Activated CD8-positive, alpha-beta memory T cell treated with anti-CD3 and anti-CD28 coated beads, Interleukin-2, amount 10 ng/mL, durations not matched to agents 7 days and 5 days (primary cell): ENCODE measurements at regions not wholly inside any gene's neighbourhood (a gene's known extent, or its start where the extent isn't known, plus 50 kb on each side); places are given as distances from the start of the nearest gene placed in this dataset.

Experiments
- ATAC-seq: fragments of 150-1000 bp; cut with Tn5 transposase; one replicate; pipeline ENCODE4 v1.10.0; 2021; ENCODE audit warnings: moderate library complexity
- CTCF ChIA-PET: fragments of 350-600 bp; sonication (Branson Sonifier 250); formaldehyde crosslinking; loops from one replicate; lab custom pipeline; 2021; ENCODE audit warnings: antibody characterized with exemption; lab: Charles Lee
- DNase-seq: peaks from one replicate; pipeline ENCODE4 v3.0.0-alpha.2; 2020
- H3K27ac Mint-ChIP-seq: one replicate; pipeline ENCODE4 v1.8.0; 2021; ENCODE audit warnings: mild to moderate bottlenecking, mixed read lengths
- H3K27me3 Mint-ChIP-seq: one replicate; pipeline ENCODE4 v1.8.0; 2021; ENCODE audit warnings: mixed read lengths
- H3K36me3 Mint-ChIP-seq: one replicate; pipeline ENCODE4 v1.8.0; 2021; ENCODE audit warnings: mild to moderate bottlenecking, mixed read lengths
- H3K4me1 Mint-ChIP-seq: one replicate; pipeline ENCODE4 v1.8.0; 2021; ENCODE audit warnings: mixed read lengths
- H3K4me3 Mint-ChIP-seq: one replicate; pipeline ENCODE4 v1.8.0; 2021; ENCODE audit warnings: mild to moderate bottlenecking, moderate library complexity, mixed read lengths
- H3K9me3 Mint-ChIP-seq: one replicate; pipeline ENCODE4 v1.8.0; 2022; ENCODE audit warnings: low read depth, mixed read lengths

- DNase-seq = no peak
- no peak overlapping the region for H3K27ac Mint-ChIP-seq
- CTCF ChIA-PET = no interaction called here
- ATAC-seq = no peak
- H3K36me3 Mint-ChIP-seq = no peaks in the 10 kb centered on the region
- H3K27me3 Mint-ChIP-seq = peaks cover 8% of the 10 kb centered on the region
- no peaks in the 10 kb centered on the region for H3K4me1 Mint-ChIP-seq
- no peak overlapping the region for H3K4me3 Mint-ChIP-seq
- H3K9me3 Mint-ChIP-seq = no peaks in the 10 kb centered on the region
Measured at GRCh38 chr6:168198302-168199180, 119.5 kb upstream of the FRMD1 start.

GRCh38 chr6:168197636-168198301 lies 118.8 kb upstream of the FRMD1 start:
- DNase-seq = no peak

GRCh38 chr6:168196881-168197635 lies 118.0 kb upstream of the FRMD1 start:
- ATAC-seq = no peak
- no peak overlapping the region for H3K27ac Mint-ChIP-seq
- CTCF ChIA-PET = no interaction called here
- peak; percentile 26 for DNase-seq
- no peak overlapping the region for H3K4me3 Mint-ChIP-seq
- H3K27me3 Mint-ChIP-seq = peaks cover 2% of the 10 kb centered on the region
- H3K9me3 Mint-ChIP-seq = no peaks in the 10 kb centered on the region
- H3K4me1 Mint-ChIP-seq = no peaks in the 10 kb centered on the region
- H3K36me3 Mint-ChIP-seq = no peaks in the 10 kb centered on the region

More at GRCh38 chr6:168197636-168198301, 118.8 kb upstream of the FRMD1 start:
- H3K36me3 Mint-ChIP-seq = no peaks in the 10 kb centered on the region
- peaks cover 2% of the 10 kb centered on the region for H3K27me3 Mint-ChIP-seq
- H3K4me1 Mint-ChIP-seq = no peaks in the 10 kb centered on the region
- no peak overlapping the region for H3K27ac Mint-ChIP-seq
- H3K4me3 Mint-ChIP-seq = no peak overlapping the region
- CTCF ChIA-PET = no interaction called here
- ATAC-seq = no peak
- no peaks in the 10 kb centered on the region for H3K9me3 Mint-ChIP-seq

GRCh38 chr6:168196385-168196860 lies 117.4 kb upstream of the FRMD1 start:
- Mint-ChIP-seq H3K4me1 (no peaks in the 10 kb centered on the region), H3K4me3 (no peak overlapping the region), H3K9me3 (no peaks in the 10 kb centered on the region), H3K36me3 (no peaks in the 10 kb centered on the region), H3K27me3 (peaks cover 2% of the 10 kb centered on the region), H3K27ac (no peak overlapping the region)
- CTCF ChIA-PET = no interaction called here
- no peak for DNase-seq
- ATAC-seq = no peak

- DNase-seq = peak; percentile 23
- no peak for ATAC-seq
- H3K9me3 Mint-ChIP-seq = no peaks in the 10 kb centered on the region
- H3K4me1 Mint-ChIP-seq = no peaks in the 10 kb centered on the region
- no peaks in the 10 kb centered on the region for H3K36me3 Mint-ChIP-seq
- H3K27ac Mint-ChIP-seq = no peak overlapping the region
- CTCF ChIA-PET = no interaction called here
- H3K27me3 Mint-ChIP-seq = no peaks in the 10 kb centered on the region
- no peak overlapping the region for H3K4me3 Mint-ChIP-seq
Measured at GRCh38 chr6:168195712-168196111, 116.7 kb upstream of the FRMD1 start.

- no peak overlapping the region for H3K27ac Mint-ChIP-seq
- no peaks in the 10 kb centered on the region for H3K36me3 Mint-ChIP-seq
- H3K27me3 Mint-ChIP-seq = no peaks in the 10 kb centered on the region
- peak; percentile 29 for DNase-seq
- H3K4me1 Mint-ChIP-seq = no peaks in the 10 kb centered on the region
- CTCF ChIA-PET = no interaction called here
- no peaks in the 10 kb centered on the region for H3K9me3 Mint-ChIP-seq
- H3K4me3 Mint-ChIP-seq = no peak overlapping the region
- ATAC-seq = no peak
Measured at GRCh38 chr6:168194732-168195567, 115.9 kb upstream of the FRMD1 start.

GRCh38 chr6:168193816-168194721 lies 115.1 kb upstream of the FRMD1 start:
- CTCF ChIA-PET = no interaction called here
- Mint-ChIP-seq H3K9me3 (no peaks in the 10 kb centered on the region), H3K36me3 (no peaks in the 10 kb centered on the region), H3K4me1 (no peaks in the 10 kb centered on the region), H3K27ac (no peak overlapping the region), H3K27me3 (no peaks in the 10 kb centered on the region), H3K4me3 (no peak overlapping the region)
- ATAC-seq (no peak), DNase-seq (peak; percentile 32)

- Mint-ChIP-seq H3K27ac (no peak overlapping the region), H3K4me1 (no peaks in the 10 kb centered on the region), H3K4me3 (no peak overlapping the region), H3K9me3 (no peaks in the 10 kb centered on the region), H3K27me3 (no peaks in the 10 kb centered on the region), H3K36me3 (no peaks in the 10 kb centered on the region)
- CTCF ChIA-PET = no interaction called here
- ATAC-seq = no peak
- peak; percentile 38 for DNase-seq
Measured at GRCh38 chr6:168192901-168193815, 114.1 kb upstream of the FRMD1 start.

GRCh38 chr6:168192195-168192900 lies 113.3 kb upstream of the FRMD1 start:
- no peaks in the 10 kb centered on the region for H3K36me3 Mint-ChIP-seq
- no peak for ATAC-seq
- CTCF ChIA-PET = no interaction called here
- H3K4me3 Mint-ChIP-seq = no peak overlapping the region
- no peak for DNase-seq
- H3K27me3 Mint-ChIP-seq = no peaks in the 10 kb centered on the region
- H3K9me3 Mint-ChIP-seq = no peaks in the 10 kb centered on the region
- H3K27ac Mint-ChIP-seq = no peak overlapping the region
- no peaks in the 10 kb centered on the region for H3K4me1 Mint-ChIP-seq

GRCh38 chr6:168190646-168191443 lies 111.8 kb upstream of the FRMD1 start:
- H3K27ac Mint-ChIP-seq = no peak overlapping the region
- H3K27me3 Mint-ChIP-seq = no peaks in the 10 kb centered on the region
- no peaks in the 10 kb centered on the region for H3K36me3 Mint-ChIP-seq
- no peaks in the 10 kb centered on the region for H3K9me3 Mint-ChIP-seq
- ATAC-seq = no peak
- H3K4me3 Mint-ChIP-seq = no peak overlapping the region
- CTCF ChIA-PET = no interaction called here
- H3K4me1 Mint-ChIP-seq = no peaks in the 10 kb centered on the region
- DNase-seq = peak; percentile 16
